ENCODE measurements at regions not wholly inside any gene's neighbourhood (a gene's known extent, or its start where the extent isn't known, plus 50 kb on each side); places are given as distances from the start of the nearest gene placed in this dataset.
"Not testable (repeated sequence)": the region's sequence is repeated elsewhere in the genome, so short reads cannot be mapped to it uniquely, and the experiment has no call there.

DNA sequence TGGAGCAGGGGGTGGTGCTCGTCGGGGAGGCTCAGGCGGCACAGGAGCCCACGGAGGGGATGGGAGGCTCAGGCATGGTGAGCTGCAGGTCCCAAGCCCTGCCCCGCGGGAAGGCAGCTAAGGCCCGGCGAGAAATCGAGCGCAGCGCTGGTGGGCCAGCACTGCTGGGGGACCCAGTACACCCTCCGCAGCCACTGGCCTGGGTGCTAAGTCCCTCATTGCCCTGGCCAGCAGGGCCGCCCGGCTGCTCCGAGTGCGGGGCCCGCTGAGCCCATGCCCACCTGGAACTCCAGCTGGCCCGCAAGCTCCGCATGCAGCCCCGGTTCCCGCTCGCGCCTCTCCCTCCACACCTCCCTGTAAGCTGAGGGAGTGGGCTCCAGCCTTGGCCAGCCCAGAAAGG lies 151.0 kb upstream of the COX7C start:
- H2AFZ ChIP-seq (ENCODE audit: low read length); DNase-seq (ENCODE audit: low read depth in 1 of 2, low spot score in 2 of 2); H3K36me3 ChIP-seq (ENCODE audit: control insufficient read depth in 2 of 4, insufficient read depth in 4 of 4, low read length in 3 of 4); H3K27ac ChIP-seq (ENCODE audit: low read depth, low read length); POLR2A ChIA-PET (ENCODE audit: partially characterized antibody); H3K14ac ChIP-seq (ENCODE audit: insufficient read length); H4K20me1 ChIP-seq (replicated peaks in 1 of 2; ENCODE audit: control insufficient read depth in 1 of 2, insufficient read depth in 2 of 2, low read length in 2 of 2); H2AK5ac ChIP-seq (ENCODE audit: low read depth, low read length); H3K56ac ChIP-seq (replicated peaks; ENCODE audit: insufficient read length, low read depth, low read length); H3K4ac ChIP-seq (replicated peaks; ENCODE audit: insufficient read length, low read depth, low read length); CTCF ChIA-PET (ENCODE audit: partially characterized antibody); H4K5ac ChIP-seq (ENCODE audit: insufficient read length, low read depth, low read length); H3K79me1 ChIP-seq (ENCODE audit: low read depth, low read length); H2BK15ac ChIP-seq (ENCODE audit: low read length); H2BK120ac ChIP-seq (replicated peaks; ENCODE audit: low read depth, low read length); H3K9ac ChIP-seq (replicated peaks in 1 of 4; ENCODE audit: extremely low read depth in 1 of 4, low read depth in 3 of 4, low read length in 3 of 4); H2BK12ac ChIP-seq (ENCODE audit: low read depth, low read length); H3K4me1 ChIP-seq (replicated peaks in 1 of 4; ENCODE audit: control insufficient read depth in 3 of 4, insufficient read depth in 4 of 4, low read length in 3 of 4); H4K91ac ChIP-seq (replicated peaks; ENCODE audit: insufficient read length, low read length); H3K23me2 ChIP-seq (ENCODE audit: low read depth, low read length); H3K79me2 ChIP-seq (ENCODE audit: control insufficient read depth in 1 of 2, insufficient read depth in 2 of 2, low read length in 2 of 2); H2BK20ac ChIP-seq (ENCODE audit: low read length); H4K8ac ChIP-seq (ENCODE audit: extremely low read depth, insufficient read depth, low read length); FAIRE-seq; H3K23ac ChIP-seq (ENCODE audit: insufficient read length); H3K4me2 ChIP-seq (ENCODE audit: insufficient read depth in 1 of 2, low read depth in 2 of 2, low read length in 2 of 2); H2BK5ac ChIP-seq (ENCODE audit: low read depth, low read length); H3K4me3 ChIP-seq (ENCODE audit: extremely low read depth in 1 of 4, insufficient read depth in 2 of 4, low read depth in 3 of 4, low read length in 4 of 4); H3K18ac ChIP-seq (ENCODE audit: extremely low read depth, low read length); H3K27me3 ChIP-seq (replicated peaks in 1 of 4; ENCODE audit: control insufficient read depth in 3 of 4, extremely low read depth in 1 of 4, insufficient read depth in 3 of 4, low read length in 3 of 4): not testable (repeated sequence)
- WGBS, 2 experiments (ENCODE audit: extremely low coverage in 1 of 2, insufficient coverage in 1 of 2, insufficient read length in 1 of 2, insufficient replicate concordance in 2 of 2, low coverage in 1 of 2, low lambda C conversion rate in 2 of 2, missing lambda C conversion rate in 1 of 2): 100% methylated on average over 5 of the region's 23 CpGs; no CpG with 5 or more reads in 1 of the 2 experiments
- H3K9me3 ChIP-seq (ENCODE audit: insufficient read depth in 2 of 2, low read depth in 1 of 2, low read length in 1 of 2): peaks cover 11 to 18% of the 10 kb centered on the region in 2 experiments; a peak in 3 of 4 replicates

All from H1 (cell line).